Activated CD4-positive, alpha-beta T cell treated with anti-CD3 and anti-CD28 coated beads, Interleukin-2, amount 50 U/mL, for 1 hour (primary cell): ENCODE measurements at regions not wholly inside any gene's neighbourhood (a gene's known extent, or its start where the extent isn't known, plus 50 kb on each side); places are given as distances from the start of the nearest gene placed in this dataset.
A peak's percentile ranks its signal among the peaks of the same experiment; 100 is the strongest.

Experiments
- DNase-seq: peaks from one replicate; pipeline ENCODE4 v3.0.0-alpha.2; 2020

DNA sequence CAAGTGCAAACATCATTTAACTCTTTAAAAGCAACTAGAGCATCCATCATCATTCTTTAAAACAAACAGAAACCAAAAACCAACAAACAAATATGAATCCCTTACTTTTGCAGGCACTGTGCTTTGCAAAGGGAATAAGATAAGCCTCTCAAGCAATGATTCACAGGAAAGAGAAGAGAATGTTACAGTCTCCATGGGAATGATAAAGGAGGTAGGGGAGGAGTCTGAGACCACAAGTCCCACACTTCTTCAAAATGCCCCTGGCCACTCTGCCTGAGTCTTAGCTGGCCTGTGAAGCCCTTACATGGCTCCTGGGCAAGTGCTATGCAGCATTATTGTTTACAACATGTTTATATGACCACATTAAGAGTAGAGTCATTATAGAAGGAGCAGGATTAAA lies 257.7 kb upstream of the MARCKS start:
- no peak for DNase-seq

DNA sequence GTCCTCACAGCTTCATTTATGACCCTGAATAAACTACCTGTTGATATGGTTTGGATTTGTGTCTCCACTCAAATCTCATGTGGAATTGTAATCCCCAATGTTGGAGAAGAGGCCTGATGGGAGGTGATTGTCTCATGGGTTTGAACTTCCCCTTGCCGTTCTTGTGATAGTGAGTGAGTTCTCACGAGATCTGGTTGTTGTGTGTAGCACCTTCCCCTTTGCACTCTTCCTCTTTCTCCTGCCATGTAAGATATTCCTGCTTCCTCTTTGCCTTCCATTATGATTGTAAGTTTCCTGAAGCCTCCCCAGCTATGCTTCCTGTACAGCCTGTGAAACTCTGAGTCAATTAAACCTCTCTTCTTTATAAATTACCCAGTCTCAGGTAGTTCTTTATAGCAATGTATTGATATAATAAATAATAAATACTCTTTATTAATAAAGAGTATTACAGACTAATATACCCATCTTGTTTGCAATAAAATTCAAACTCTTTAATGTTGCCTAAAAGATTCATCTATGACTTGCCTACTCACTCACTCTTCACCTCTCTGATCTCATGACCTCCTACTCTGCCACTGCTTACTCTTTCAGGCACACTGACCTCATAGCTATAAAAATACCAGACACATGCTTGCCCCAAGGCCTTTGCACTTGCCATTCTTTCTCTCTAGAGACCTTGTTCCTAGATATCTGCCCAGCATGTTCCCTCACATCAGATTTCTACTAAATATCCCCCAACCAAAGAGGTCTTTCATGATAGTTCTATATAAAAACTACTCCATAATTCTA lies 256.4 kb upstream of the MARCKS start:
- no peak for DNase-seq

DNA sequence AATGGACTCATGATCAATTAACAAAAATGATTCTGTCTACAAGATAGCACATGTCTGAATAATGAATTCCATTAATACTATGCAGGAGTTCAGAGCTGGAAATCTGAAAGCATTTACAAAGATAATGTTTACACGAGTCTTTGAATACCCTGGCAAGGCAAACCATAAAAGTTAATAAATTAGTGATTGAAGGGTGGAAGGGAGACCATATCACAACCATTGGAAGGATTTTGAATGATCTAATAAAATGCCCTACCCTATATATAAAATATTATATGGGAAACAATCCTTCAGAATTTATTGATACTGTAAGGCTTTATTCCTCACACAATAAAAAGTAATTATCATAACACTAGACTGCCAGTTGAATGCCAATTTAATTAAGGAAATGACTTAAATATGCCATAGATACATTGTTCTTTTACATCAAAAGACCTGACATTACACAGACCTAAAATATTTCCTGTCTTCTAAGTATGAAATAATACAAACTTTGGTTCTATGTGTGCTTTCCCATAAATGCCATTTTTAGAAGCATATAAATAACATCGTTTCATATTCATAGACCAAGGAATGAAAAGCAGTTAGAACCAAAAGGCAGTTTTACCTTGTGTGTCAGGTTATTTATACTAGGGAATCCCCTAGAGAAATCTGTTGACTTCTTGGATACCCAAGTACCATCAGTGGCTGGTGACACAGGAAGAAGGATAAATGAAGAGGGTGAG lies 249.2 kb upstream of the MARCKS start:
- no peak for DNase-seq

DNA sequence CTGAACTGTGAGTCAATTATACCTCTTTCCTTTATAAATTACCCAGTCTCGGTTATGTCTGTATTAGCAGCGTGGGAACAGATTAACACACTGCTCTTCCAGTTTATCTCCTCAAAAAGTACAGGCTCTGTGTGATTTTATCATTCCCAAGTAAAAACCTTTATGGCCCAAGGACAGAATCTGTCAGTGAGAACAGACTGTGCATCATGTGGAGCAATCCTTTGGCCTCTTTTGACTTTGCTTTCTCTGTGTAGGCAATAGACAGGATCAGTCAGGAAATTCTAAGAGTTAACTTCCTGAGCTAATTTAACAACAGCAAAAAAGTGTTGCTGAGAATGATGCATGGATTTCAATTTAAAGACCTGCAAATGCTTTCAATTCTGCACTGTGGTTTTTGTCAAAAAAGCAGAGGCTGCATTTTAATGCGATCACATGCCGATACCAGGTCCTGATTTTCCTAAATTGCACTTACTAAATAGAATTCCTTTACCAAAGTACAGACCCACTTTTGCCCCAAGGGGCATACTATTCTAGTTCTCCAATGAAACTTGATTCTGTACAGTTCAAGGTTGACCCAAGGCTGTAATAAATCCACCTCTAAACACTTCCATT lies 246.7 kb upstream of the MARCKS start:
- no peak for DNase-seq

DNA sequence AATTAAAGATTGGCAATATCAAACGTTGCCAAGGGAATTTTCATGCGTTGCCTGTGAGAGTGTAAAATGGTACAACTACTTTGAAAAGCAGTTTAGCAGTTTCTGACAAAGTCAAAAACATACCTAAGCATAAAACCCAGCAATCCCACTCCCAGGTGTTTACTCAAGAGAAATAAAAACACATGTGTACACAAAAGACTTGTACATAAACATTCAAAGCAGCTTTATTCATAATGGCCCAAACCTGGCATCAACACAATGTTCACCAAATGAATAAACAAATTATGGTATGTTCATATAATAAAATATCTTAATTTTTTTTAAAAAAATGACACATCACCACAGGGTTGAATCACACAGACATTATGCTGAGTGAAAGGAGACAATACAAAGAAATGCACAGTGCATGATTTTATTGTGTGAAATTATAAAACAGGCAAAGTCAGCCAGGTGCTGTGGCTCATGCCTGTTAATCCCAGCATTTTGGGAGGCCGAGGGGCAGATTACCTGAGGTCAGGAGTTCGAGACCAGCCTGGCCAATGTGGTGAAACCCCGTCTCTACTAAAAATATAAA lies 240.4 kb upstream of the MARCKS start:
- DNase-seq, result no peak

DNA sequence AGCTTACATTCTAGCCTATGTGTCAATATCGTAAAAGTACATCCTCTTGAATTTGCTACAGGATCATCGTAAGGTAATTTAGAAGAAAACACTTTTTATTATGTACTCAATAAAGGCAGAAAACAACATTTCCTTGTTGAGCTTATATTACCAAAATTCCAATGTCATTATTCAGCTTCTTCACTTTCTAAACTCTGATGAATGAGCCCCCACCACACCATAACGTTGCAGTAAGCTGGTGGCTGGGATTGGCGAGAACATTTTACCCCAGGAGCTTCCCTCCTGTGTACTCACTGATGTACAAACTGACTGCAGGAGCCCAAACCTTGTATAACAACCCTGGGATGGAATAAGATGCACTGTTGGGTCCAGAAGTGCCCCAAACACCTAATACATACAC lies 238.1 kb upstream of the MARCKS start:
- no peak for DNase-seq

DNA sequence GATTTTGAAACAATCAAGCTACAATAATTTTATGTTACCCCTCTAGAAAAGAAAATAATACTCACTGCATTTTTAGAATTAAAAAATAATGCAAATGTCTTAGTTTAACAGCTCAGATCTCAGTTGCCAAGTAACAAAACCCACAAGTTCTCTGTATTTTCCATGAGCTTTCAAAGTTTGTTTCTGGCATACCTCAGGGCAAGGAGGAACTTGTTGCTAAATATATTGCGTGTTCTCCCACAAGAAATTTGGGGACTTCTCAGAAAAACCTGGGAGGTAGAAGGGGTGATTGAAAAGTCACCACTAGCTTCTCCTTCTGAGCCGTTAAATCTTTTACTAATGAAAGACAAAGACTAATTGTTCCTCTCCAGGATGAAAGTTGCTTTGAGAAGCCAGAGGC lies 236.8 kb upstream of the MARCKS start:
- no peak for DNase-seq

DNA sequence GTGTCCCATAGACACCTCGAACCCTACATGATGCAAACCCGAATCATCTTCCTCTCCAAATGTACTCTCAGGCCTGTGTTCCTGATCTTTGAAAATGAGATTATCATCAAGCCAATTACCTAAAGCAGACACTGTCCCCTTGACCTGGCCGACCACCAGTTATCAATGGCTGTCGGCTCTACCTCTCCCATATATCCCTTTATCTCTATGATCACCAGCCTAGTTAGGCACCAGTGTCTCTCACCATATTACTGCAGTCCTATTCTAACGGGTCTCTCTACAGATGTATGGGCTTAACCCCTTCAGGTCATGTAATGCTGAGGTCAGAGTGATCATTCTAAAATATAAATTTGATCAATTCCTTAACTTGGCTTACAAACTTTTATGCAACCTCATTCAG lies 234.9 kb upstream of the MARCKS start:
- DNase-seq, result no peak

DNA sequence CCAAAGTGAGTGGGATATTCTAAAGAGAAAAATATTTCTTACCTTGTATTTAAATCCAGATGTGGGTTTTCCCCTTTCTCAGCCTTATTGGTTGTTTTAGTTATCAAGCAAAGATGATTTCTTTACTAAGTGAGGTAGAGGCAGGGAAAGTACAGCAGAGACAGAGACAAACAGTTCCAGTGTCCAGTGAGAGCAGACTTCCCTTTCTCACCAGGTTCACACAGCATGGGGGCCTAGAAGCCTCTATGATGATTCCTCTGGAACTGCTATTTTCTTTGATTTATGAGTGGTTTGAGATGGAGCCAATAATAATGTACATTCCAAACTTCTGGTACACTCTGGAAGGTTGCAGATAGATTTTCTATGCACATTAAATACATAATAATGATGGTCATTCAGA lies 234.0 kb upstream of the MARCKS start:
- DNase-seq, result no peak

DNA sequence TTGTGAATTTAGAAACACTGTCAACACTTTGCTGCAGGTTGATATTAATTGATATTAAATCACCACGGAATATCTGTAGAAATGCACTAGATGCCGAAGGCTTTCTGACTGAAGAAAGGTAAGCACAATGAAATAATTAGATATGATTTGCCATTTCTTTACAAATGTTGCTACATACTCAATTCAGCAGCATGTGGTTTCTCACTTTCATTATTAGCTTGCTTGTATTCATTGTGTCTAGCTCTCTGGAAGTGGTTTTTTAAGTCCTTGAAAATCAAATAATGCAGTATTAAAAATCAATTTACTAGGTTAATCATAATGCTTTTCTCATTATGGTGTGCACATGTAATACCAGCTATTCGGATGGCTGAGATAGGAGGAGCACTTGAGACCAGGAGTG lies 231.3 kb upstream of the MARCKS start:
- no peak for DNase-seq

DNA sequence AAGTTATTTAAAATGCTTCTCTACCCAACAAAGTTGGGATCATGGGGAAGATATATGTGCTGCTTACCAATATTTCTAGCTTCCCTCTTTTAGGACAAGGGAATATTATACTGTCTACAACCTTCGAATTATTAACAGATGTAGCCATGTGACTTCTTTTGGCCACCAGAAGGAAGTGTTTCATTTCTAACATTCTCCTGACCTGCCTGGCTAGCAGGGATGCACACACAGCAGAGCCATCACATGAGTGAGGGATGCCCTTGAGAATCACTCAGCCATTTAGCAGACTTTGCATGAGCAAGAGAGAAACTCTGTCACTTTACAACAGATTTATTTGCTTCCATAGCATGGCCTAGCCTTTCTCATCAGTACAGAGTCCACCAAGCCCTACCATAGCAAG lies 230.7 kb upstream of the MARCKS start:
- no peak for DNase-seq

DNA sequence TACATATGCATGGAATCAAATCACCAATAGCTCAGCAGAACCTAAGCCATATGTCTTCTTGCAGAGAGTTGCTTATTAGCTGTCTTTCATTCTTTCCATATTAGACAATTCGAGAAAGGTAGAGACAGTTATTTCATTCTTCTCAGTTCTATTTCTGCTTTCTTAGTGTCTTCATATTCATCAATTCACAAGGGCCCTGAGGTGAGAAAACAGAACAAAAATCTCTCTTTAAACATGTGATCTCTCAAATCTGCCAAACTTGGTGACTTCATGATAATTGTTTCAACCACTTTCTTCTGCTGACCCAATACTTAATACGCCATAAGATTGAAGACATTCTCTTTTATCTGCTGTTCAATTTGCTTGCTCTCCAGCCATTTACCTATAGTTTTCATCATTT lies 229.7 kb upstream of the MARCKS start:
- no peak for DNase-seq

DNA sequence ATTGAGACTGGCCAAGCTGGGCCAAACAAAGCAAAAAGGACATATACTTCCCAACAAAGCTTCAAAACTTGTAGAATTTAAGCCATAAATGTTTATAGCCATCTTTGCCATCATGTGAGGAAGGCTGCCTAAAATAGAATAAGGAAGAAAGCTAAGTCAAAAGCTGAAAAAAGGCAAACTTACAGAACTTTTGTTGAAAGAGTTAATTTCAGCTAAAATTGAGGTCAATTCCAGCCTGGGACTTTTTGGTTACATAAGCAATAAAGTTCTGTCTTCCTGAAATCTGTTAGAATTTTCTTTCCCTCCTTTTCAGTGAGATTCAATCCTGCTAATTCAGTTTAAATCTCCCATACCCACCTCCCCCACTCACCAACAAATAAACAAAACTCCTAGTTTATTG lies 227.9 kb upstream of the MARCKS start:
- DNase-seq, result no peak

DNA sequence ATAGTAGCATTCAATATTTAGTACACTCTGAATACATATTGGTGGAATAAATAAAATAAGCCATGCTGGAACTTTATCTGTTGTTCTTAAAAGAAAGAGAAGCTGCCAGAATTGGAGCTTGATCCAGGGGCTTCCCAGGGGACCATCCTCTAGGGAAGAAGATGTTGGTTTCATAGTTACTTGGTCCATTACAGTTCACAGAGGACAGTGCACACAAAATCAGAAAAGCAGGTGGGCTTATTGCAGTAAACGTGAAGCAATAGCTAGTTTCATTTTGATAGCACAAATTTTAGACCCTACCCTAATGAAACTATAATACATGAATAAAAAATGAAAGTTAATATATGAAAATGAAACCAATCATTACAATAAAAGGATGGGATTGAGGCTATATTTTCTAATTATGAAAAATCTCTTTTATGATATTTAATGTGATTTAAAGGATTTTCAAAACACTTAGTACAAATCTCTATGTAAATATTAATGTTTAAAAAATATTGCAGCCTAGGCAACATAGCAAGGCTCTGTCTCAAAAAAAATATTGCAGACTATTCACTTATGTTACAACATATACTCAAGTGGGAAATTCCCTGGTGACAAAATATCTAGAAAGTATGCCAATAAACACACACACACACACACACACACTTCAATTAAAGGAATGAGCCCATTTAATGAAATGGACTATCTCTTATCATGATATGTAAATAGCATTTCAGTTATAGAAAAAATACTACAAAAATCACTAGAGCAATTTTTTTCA lies 227.0 kb upstream of the MARCKS start:
- no peak for DNase-seq

DNA sequence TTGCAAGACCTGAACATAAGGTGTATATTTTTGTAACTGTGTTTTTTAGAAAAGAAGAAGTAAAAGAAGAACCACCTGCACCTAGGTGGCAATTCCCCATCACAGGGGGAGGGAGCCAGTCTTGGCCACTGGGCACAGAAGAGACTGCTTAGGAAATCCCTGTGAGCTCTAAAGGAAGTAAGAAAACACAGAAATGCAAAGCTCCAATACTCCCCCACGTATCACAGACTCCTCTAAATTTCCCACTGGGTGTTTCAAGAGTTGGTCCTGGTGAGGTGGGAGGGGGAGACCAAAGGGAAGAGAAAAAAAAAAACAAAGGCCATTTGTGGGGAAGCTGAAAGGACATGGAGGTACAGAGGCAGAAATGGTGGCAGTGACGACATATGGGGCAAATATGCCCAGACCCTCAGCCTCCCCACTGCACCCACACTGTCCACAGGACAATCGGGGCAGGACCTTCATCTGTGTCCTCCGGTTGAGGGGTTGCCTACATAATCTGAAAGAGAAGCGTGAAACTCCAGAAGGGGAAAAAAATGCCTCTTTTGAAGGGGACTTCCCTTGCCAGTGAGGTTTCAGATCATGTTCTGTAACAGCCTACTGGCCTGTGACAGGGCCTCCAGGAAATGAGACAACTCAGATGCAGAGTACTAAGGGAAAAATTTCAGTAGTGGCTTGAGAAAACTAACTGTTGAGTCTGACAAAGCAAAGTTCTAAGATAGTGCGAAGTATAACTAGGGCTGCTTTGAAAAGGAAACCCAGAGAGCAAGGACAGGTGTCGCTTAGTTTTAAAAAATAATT lies 226.2 kb upstream of the MARCKS start:
- no peak for DNase-seq

DNA sequence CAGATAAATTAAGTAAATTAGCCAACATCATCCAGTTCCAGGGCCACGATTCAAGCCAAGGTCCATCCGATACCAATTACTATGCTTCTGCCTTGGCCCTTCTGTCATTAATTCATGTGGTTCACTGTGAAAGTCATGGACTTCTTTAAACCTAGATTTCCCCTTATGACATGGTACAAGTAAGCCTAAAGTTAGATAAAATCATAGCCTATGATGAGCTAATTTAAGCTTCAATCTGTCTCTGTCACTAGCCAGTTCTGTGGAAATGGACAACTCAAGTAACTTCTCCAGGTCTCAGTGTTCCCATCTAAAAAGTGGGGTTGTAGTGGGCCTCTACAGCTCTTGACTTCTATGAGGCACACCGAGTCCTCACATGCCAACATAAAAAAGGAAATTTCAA lies 225.5 kb upstream of the MARCKS start:
- no peak for DNase-seq

DNA sequence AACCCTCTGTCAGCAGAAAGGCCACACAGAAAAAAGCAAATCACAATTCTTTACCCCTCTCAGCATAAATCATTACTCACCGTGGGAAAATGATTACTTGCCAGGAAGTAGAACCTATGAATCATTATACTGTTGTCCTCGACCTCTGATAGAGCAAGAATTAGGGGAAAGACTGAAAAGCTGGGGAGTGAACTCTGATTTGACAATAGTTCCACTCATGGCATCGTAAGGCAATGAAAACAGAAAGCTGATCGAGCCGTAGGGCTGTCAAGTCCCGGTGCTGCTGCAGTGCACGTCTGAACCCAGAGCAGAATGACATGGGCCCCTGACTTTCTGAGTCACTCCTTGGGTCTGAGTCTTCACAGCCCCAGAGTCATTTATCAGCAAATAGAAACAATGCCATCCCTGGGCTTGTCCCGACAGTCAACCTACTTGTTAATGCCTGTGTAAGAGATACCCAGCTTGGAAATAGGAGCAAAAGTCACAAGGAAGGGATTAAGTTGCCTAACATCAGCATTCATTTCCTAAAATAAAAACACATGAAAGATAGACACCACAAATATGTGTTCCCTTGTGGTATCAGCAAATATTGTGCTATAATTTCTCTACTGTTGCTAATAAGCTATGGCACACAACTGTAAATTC lies 224.8 kb upstream of the MARCKS start:
- DNase-seq, result peak; percentile 7

DNA sequence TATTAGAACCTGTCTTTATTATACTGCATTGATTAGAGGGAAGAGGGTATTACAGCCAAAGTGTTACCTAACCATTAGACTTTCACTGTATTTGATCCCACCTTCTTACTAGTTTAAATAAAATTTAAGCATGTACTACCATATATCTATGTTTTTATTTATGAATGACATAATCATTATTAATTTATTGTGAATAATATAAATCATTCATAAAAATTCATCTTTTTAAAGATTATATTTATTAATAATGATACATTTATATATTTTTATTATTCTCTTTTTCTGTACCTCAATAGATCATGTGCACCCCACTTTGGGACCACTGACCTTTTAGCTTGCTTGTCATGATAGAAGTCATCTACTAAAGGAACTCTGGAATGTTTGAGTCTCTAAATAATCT lies 223.5 kb upstream of the MARCKS start:
- DNase-seq, result no peak

DNA sequence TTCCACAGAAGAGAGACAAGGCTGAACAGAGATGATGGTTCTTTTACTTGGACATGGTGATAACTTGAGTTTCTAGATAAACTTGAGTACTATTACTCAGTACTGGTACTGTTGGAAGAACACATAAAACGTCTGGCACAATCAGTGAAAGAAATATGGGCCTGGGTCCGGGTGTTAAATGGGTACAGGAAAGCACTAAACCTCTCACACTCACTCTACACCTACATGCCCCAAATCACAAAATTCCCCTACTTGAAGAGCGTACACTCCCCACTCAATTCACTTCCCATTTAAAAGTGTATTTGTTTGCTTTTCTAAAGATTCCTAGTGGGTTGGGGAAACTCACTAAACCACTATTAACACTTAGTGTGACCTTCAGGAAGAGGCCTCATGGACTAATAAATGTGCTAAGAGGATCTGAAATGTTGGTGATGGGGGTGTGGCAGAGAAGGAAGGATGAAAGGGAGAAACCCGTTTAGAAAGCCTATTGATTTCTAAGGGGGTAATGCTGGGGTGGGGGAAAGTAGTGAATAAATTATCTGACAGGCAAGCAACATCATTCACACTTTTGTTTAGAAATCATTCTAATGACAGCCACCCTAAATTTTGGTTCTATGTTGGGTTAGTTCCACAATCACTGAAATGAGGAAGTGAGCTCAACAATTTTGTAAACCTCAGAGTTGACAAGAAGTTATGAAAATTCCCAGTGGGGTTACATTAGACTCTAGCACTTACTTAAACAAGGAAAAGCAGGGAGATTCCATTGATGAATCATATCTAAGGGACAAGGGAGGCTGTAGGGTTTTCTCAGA lies 222.6 kb upstream of the MARCKS start:
- no peak for DNase-seq

DNA sequence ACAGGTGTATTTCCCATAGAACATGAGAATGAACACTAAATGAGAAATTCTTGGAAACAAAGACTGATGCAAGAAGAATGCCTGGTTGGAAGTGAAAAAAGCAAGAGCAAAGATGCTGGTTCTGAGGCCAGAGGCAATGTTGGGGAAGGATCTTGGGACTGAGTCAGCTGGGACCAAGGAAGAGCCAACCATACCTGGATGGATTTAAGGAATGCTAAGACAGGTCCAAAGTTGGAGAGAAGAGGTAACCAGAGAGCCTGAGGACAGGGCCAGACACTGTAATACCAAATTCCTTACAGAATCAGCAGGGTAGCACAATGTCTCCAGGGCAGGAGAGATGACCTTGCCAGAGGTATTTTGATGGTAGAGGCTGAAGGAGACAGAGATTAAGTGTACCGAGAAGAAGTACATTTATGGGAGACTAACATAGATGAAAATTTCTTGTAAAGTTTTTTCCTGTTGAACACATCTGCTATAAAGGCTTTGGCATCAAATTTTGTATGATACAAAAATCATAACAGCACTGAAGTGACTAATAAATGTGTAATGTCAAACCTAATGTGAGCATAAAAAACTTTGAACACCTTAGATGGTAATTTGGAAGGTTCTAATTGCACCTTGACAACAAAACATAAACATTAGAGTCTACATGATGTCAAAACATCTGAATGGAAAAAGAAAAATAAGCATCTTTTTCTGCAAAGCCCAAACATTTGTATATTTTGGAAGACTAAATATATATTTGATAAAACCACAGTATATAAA lies 221.7 kb upstream of the MARCKS start:
- DNase-seq, result no peak
